ENCODE measurements at regions not wholly inside any gene's neighbourhood (a gene's known extent, or its start where the extent isn't known, plus 50 kb on each side); places are given as distances from the start of the nearest gene placed in this dataset.
"Not testable (repeated sequence)": the region's sequence is repeated elsewhere in the genome, so short reads cannot be mapped to it uniquely, and the experiment has no call there.

- not testable (repeated sequence) for H3K4me3 Mint-ChIP-seq; H3K27me3 Mint-ChIP-seq (ENCODE audit: low read depth); H3K36me3 Mint-ChIP-seq (ENCODE audit: low read depth); H3K27ac Mint-ChIP-seq
- Mint-ChIP-seq H3K9me3 (peaks cover 20% of the 10 kb centered on the region), H3K4me1 (peaks cover 20% of the 10 kb centered on the region)
Measured at GRCh38 chr3:32042867-32043266, 61.3 kb downstream of the ZNF860 start.

- H3K27ac Mint-ChIP-seq = peak overlapping the region; percentile 76 to 87 (median 80)
- peaks cover 23% of the 10 kb centered on the region for H3K9me3 Mint-ChIP-seq
- H3K4me1 Mint-ChIP-seq = peaks cover 18% of the 10 kb centered on the region
- peak overlapping the region in 1 of 3 experiments; percentile 1 for H3K4me3 Mint-ChIP-seq
- H3K36me3 Mint-ChIP-seq (ENCODE audit: low read depth) = peaks cover 7% of the 10 kb centered on the region
- TF ChIP-seq, protein P1, sequence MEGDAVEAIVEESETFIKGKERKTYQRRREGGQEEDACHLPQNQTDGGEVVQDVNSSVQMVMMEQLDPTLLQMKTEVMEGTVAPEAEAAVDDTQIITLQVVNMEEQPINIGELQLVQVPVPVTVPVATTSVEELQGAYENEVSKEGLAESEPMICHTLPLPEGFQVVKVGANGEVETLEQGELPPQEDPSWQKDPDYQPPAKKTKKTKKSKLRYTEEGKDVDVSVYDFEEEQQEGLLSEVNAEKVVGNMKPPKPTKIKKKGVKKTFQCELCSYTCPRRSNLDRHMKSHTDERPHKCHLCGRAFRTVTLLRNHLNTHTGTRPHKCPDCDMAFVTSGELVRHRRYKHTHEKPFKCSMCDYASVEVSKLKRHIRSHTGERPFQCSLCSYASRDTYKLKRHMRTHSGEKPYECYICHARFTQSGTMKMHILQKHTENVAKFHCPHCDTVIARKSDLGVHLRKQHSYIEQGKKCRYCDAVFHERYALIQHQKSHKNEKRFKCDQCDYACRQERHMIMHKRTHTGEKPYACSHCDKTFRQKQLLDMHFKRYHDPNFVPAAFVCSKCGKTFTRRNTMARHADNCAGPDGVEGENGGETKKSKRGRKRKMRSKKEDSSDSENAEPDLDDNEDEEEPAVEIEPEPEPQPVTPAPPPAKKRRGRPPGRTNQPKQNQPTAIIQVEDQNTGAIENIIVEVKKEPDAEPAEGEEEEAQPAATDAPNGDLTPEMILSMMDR (IDR thresholded peaks at IDR 0.05; ENCODE audit: unreplicated experiment in 3 of 3) = no peak
- H3K27me3 Mint-ChIP-seq (ENCODE audit: low read depth) = peaks cover 4% of the 10 kb centered on the region
Measured at GRCh38 chr3:32045091-32045915, 61.1 kb upstream of the GPD1L start.

- H3K4me1 Mint-ChIP-seq = peaks cover 18% of the 10 kb centered on the region
- peaks cover 4% of the 10 kb centered on the region for H3K27me3 Mint-ChIP-seq (ENCODE audit: low read depth)
- no peak overlapping the region for H3K4me3 Mint-ChIP-seq
- H3K27ac Mint-ChIP-seq = peak overlapping the region in 1 of 3 experiments; percentile 76
- peaks cover 19% of the 10 kb centered on the region for H3K9me3 Mint-ChIP-seq
- TF ChIP-seq, protein P1 (IDR thresholded peaks at IDR 0.05; ENCODE audit: unreplicated experiment in 3 of 3) = no peak
- peaks cover 7% of the 10 kb centered on the region for H3K36me3 Mint-ChIP-seq (ENCODE audit: low read depth)
Measured at GRCh38 chr3:32046102-32046501, 60.3 kb upstream of the GPD1L start.

- H3K27ac Mint-ChIP-seq = peak overlapping the region in 1 of 3 experiments; percentile 18
- TF ChIP-seq, protein P1 (IDR thresholded peaks at IDR 0.05; ENCODE audit: unreplicated experiment in 3 of 3) = no peak
- H3K4me1 Mint-ChIP-seq = peaks cover 18% of the 10 kb centered on the region
- peaks cover 4% of the 10 kb centered on the region for H3K9me3 Mint-ChIP-seq
- H3K36me3 Mint-ChIP-seq (ENCODE audit: low read depth) = no peaks in the 10 kb centered on the region
- no peak overlapping the region for H3K4me3 Mint-ChIP-seq
- H3K27me3 Mint-ChIP-seq (ENCODE audit: low read depth) = peaks cover 4% of the 10 kb centered on the region
Measured at GRCh38 chr3:32048487-32049182, 57.8 kb upstream of the GPD1L start.

- peaks cover 4% of the 10 kb centered on the region for H3K27me3 Mint-ChIP-seq (ENCODE audit: low read depth)
- no peak overlapping the region for H3K27ac Mint-ChIP-seq
- H3K9me3 Mint-ChIP-seq = peaks cover 3% of the 10 kb centered on the region
- TF ChIP-seq, protein P1 (IDR thresholded peaks at IDR 0.05; ENCODE audit: unreplicated experiment in 3 of 3) = no peak
- peaks cover 16% of the 10 kb centered on the region for H3K4me1 Mint-ChIP-seq
- no peak overlapping the region for H3K4me3 Mint-ChIP-seq
- no peaks in the 10 kb centered on the region for H3K36me3 Mint-ChIP-seq (ENCODE audit: low read depth)
Measured at GRCh38 chr3:32049916-32050315, 56.5 kb upstream of the GPD1L start.

DNA sequence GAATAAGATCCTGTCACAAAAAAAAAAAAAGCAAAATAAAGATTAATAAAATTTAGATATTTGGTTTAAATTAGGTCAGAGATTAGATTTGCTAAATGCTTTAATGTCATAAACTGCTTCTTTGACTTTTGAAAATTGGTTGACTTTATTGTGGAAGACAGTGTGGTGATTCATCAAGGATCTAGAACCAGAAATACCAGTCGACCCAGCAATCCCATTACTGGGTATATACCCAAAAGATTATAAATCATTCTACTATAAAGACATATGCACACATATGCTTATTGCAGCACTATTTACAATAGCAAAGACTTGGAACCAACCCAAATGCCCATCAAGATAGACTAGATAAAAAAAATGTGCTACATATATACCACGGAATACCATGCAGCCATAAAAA is 54.2 kb upstream of the GPD1L start:
- not testable (repeated sequence) for H3K4me1 Mint-ChIP-seq; H3K9me3 Mint-ChIP-seq; H3K36me3 Mint-ChIP-seq (ENCODE audit: low read depth); H3K4me3 Mint-ChIP-seq; H3K27me3 Mint-ChIP-seq (ENCODE audit: low read depth); H3K27ac Mint-ChIP-seq

GRCh38 chr3:32052851-32053250 is 53.6 kb upstream of the GPD1L start:
- not testable (repeated sequence) for H3K27me3 Mint-ChIP-seq (ENCODE audit: low read depth); H3K4me3 Mint-ChIP-seq; H3K36me3 Mint-ChIP-seq (ENCODE audit: low read depth); H3K27ac Mint-ChIP-seq; H3K9me3 Mint-ChIP-seq; H3K4me1 Mint-ChIP-seq
